ENCODE measurements at regions not wholly inside any gene's neighbourhood (a gene's known extent, or its start where the extent isn't known, plus 50 kb on each side); places are given as distances from the start of the nearest gene placed in this dataset.

- TF ChIP-seq CTCF (conservative IDR thresholded peaks at IDR 0.05) (no peak), EZH2 (IDR thresholded peaks at IDR 0.05; ENCODE audit: low read depth) (no peak)
Measured at GRCh38 chr6:126526547-126526946, 186.6 kb downstream of the CENPW start.

All from PC-9 (cell line).